AG09319 (cell line): ENCODE measurements at regions not wholly inside any gene's neighbourhood (a gene's known extent, or its start where the extent isn't known, plus 50 kb on each side); places are given as distances from the start of the nearest gene placed in this dataset.

Experiments
- DNase-seq: peaks from one replicate; pipeline ENCODE4 v3.0.0-alpha.2; 2010; ENCODE audit warnings: low read depth; ENCODE audit errors: extremely low read depth
- CTCF ChIP-seq: IDR thresholded peaks from 2 replicates; pipeline ENCODE4 v1.5.1; 2011; ENCODE audit warnings: low read depth, mild to moderate bottlenecking, inconsistent platforms, low read length, moderate library complexity

DNA sequence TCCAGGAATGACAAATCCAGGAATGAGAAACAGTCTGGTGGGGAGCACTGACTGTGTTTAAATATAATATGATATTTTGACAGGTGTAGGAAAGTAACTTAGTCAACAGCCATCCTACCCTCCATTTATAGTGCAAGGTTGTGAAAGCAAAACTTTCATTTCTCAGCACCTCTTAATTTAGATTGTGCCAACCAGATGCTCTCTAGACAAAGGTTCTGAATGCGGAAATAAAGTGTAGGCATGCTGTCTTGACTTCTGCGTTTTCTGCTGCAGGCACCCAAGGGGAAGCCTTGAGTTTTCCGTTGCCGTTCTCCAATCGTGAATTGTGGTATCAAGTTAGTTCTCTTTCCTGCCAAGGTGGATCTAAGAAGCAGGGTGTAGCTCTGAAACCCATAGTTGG lies 261.9 kb upstream of the SUCLG2 start:
- DNase-seq: no peak
- no peak for TF ChIP-seq CTCF

DNA sequence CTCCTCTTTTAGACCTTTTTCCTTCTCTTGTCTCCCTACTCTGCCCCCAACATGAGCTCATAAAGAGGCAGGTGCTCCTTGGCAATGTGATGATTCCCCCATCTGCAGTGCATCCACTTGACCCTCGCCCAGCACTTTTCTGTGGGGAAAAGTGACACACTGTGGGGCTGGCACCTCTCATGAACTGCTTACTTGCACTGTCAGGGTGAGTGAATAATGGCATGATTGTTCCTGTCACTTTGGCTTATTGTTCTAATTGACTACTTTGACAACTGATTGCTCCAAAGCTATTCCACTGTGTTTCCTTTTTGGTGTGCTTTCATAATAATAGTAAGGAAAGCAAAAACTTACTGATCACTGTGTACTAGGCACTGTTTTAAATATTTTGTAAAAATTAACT lies 253.3 kb upstream of the SUCLG2 start:
- DNase-seq: no peak
- no peak for TF ChIP-seq CTCF

DNA sequence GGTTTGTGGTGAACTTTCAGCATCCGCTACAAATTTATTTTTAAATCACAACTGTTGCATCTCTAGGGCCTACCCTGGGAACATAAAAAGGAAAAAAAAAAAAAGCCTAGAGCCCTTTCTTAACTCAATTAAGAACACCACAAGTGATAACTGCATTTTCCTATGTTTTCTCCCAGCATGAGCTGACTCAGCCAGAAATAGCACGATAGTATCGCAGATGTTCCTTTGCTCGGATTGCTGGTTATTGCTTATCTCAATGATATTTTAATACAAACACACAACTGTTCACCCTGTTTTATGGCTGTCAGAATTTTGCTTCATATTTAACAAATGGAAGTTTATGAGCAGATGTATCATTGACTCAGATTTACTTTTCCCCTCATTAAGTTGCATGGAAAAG lies 251.8 kb upstream of the SUCLG2 start:
- no peak for TF ChIP-seq CTCF
- DNase-seq: no peak

GRCh38 chr3:67901681-67902080 lies 247.3 kb upstream of the SUCLG2 start:
- DNase-seq: no peak

DNA sequence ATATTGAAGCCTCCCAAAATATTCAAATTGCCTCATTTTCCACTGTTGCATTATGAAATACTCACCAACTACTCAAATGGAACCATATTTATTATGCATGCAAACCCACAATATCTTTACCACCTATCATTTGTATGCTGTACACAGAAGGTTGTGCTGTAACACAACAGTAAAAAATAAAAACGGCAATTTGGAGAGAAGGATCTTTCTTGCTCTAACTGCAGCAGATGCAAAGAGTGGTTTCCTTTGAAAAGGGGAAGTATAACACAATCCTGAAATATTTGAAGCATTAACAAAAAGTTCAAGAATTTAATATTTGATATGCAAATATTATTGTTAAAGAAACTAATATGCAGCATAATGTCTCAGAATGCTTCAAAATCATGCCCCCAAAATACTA lies 244.5 kb upstream of the SUCLG2 start:
- no peak for TF ChIP-seq CTCF
- DNase-seq: no peak

More at GRCh38 chr3:67901681-67902080, 247.3 kb upstream of the SUCLG2 start:
- TF ChIP-seq CTCF: no peak

GRCh38 chr3:67897351-67898336 lies 243.2 kb upstream of the SUCLG2 start:
- DNase-seq: no peak
- no peak for TF ChIP-seq CTCF

DNA sequence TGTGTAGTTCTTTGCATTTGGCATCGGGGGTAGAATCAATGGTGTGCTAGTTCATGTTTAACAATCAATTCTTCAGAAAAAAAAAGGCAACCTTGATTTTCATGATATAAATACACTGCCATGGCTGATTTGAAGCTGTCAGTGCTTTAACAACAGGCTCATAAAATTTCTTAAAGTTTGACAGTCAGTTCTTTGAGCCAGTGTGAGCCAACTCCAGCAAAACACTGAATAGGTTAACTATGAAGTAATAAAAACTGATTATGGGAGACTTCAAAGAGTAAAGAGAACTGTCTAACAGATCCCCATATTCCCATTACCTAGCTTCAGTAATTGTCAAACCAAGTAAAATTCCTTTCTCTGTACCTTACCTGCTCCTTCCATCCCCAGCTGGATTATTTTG lies 241.7 kb upstream of the SUCLG2 start:
- DNase-seq: no peak

More for the DNA sequence above, 241.7 kb upstream of the SUCLG2 start:
- no peak for TF ChIP-seq CTCF
